IMR-90 (cell line): ENCODE measurements at regions not wholly inside any gene's neighbourhood (a gene's known extent, or its start where the extent isn't known, plus 50 kb on each side); places are given as distances from the start of the nearest gene placed in this dataset.

Experiments used
- ATAC-seq: fragments of 200-7000 bp; cut with Tn5 transposase; 2 replicates; pipeline ENCODE4 v1.9.1; 2020; ENCODE audit warnings: low read depth, mild to moderate bottlenecking, moderate library complexity
- BruUV-seq: library from RNA; stranded (reverse); fragments of 400-500 nt; replicated peaks from 2 replicates; lab custom pipeline; 2021; lab: Mats Ljungman, UMichigan
- CTCF ChIA-PET: fragments of 300-600 bp; formaldehyde crosslinking; extraction: SDS; loops from one replicate; lab custom pipeline; 2021; ENCODE audit warnings: antibody characterized with exemption; lab: Yijun Ruan, JAX
- POLR2A ChIA-PET: fragments of 300-600 bp; sonication (Branson Sonifier 250); formaldehyde crosslinking; loops from one replicate; lab custom pipeline; 2022; ENCODE audit warnings: antibody characterized with exemption; ENCODE audit not compliant: unreplicated experiment; lab: Charles Lee
- DNase-seq: peaks from one replicate; pipeline ENCODE4 v3.0.0; 2013
- H2AFZ ChIP-seq: replicated peaks from 2 replicates; pipeline ENCODE3; 2013; ENCODE audit warnings: low read length, mild to moderate bottlenecking; ENCODE audit not compliant: poor library complexity
- H2AK5ac ChIP-seq: 2 replicates; pipeline ENCODE4 v1.6.1; 2013; ENCODE audit warnings: low read depth, low read length, inconsistent platforms
- H2AK9ac ChIP-seq: replicated peaks from 2 replicates; pipeline ENCODE3; 2013; ENCODE audit warnings: mild to moderate bottlenecking, low read depth, low read length, moderate library complexity; ENCODE audit not compliant: poor library complexity
- H2BK120ac ChIP-seq: 2 replicates; pipeline ENCODE4 v1.6.1; 2013; ENCODE audit warnings: low read depth, low read length, inconsistent platforms
- H2BK15ac ChIP-seq: 3 replicates; pipeline ENCODE4 v1.6.1; 2013; ENCODE audit warnings: low read depth, low read length, inconsistent platforms
- H2BK20ac ChIP-seq: 2 replicates; pipeline ENCODE4 v1.6.1; 2013; ENCODE audit warnings: low read depth, mild to moderate bottlenecking, inconsistent platforms, low read length, moderate library complexity
- H2BK5ac ChIP-seq: 2 replicates; pipeline ENCODE4 v1.6.1; 2013; ENCODE audit warnings: mild to moderate bottlenecking, low read depth, low read length, inconsistent platforms; ENCODE audit not compliant: poor library complexity, severe bottlenecking
- H3K14ac ChIP-seq: replicated peaks from 2 replicates; pipeline ENCODE4 v1.6.1; 2013; ENCODE audit warnings: low read depth, low read length, inconsistent platforms
- H3K18ac ChIP-seq: 2 replicates; pipeline ENCODE4 v1.6.1; 2013; ENCODE audit warnings: low read depth, low read length, control low read depth
- H3K23ac ChIP-seq: 2 replicates; pipeline ENCODE4 v1.6.1; 2013; ENCODE audit warnings: low read depth, low read length, inconsistent platforms
- H3K27ac ChIP-seq: 2 replicates; pipeline ENCODE4 v1.5.1; 2013; ENCODE audit warnings: mild to moderate bottlenecking, control low read depth, low read length; ENCODE audit not compliant: insufficient read depth
- H3K27me3 ChIP-seq: 2 replicates; pipeline ENCODE4 v1.6.1; 2013; ENCODE audit warnings: low read length; ENCODE audit not compliant: control insufficient read depth, insufficient read depth
- H3K36me3 ChIP-seq: 2 replicates; pipeline ENCODE4 v1.6.1; 2013; ENCODE audit warnings: low read length, mixed read lengths; ENCODE audit not compliant: control insufficient read depth, insufficient read depth
- H3K4ac ChIP-seq: 2 replicates; pipeline ENCODE4 v1.6.1; 2013; ENCODE audit warnings: low read depth, low read length, inconsistent platforms
- H3K4me1 ChIP-seq: 2 replicates; pipeline ENCODE4 v1.6.1; 2013; ENCODE audit warnings: low read length, mixed read lengths; ENCODE audit not compliant: control insufficient read depth, insufficient read depth
- H3K4me2 ChIP-seq: 2 replicates; pipeline ENCODE4 v1.6.1; 2013; ENCODE audit warnings: low read depth, mild to moderate bottlenecking, control low read depth, low read length, moderate library complexity
- H3K4me3 ChIP-seq: 2 replicates; pipeline ENCODE4 v1.5.1; 2013; ENCODE audit warnings: low read depth, mild to moderate bottlenecking, control low read depth, low read length, moderate library complexity; ENCODE audit not compliant: insufficient read depth
- H3K56ac ChIP-seq: 2 replicates; pipeline ENCODE4 v1.6.1; 2013; ENCODE audit warnings: low read length, inconsistent platforms; ENCODE audit not compliant: insufficient read depth; ENCODE audit errors: extremely low read depth
- H3K79me1 ChIP-seq, 2 experiments: 2 replicates each; pipeline ENCODE4 v1.6.1; 2013; ENCODE audit warnings: low read length in 2 of 2, inconsistent platforms in 1 of 2, low read depth in 1 of 2
- H3K9ac ChIP-seq: 2 replicates; pipeline ENCODE4 v1.6.1; 2013; ENCODE audit warnings: low read depth, low read length, control low read depth
- H3K9me1 ChIP-seq: 2 replicates; pipeline ENCODE4 v1.6.1; 2013; ENCODE audit warnings: low read length, inconsistent platforms; ENCODE audit not compliant: insufficient read depth
- H3K9me3 ChIP-seq: 2 replicates; pipeline ENCODE4 v1.6.1; 2013; ENCODE audit warnings: low read length; ENCODE audit not compliant: control insufficient read depth, insufficient read depth
- H4K20me1 ChIP-seq: 2 replicates; pipeline ENCODE4 v1.6.1; 2013; ENCODE audit warnings: low read length, inconsistent platforms; ENCODE audit not compliant: insufficient read depth
- H4K5ac ChIP-seq: 2 replicates; pipeline ENCODE4 v1.6.1; 2013; ENCODE audit warnings: mild to moderate bottlenecking, low read depth, low read length, control low read depth
- H4K8ac ChIP-seq, 2 experiments: 2 replicates each; pipeline ENCODE4 v1.6.1; 2013; ENCODE audit warnings: low read depth in 2 of 2, low read length in 2 of 2, control low read depth in 1 of 2, inconsistent platforms in 1 of 2
- H4K91ac ChIP-seq: 2 replicates; pipeline ENCODE4 v1.6.1; 2013; ENCODE audit warnings: low read depth, low read length, inconsistent platforms; ENCODE audit not compliant: insufficient read depth
- CEBPB ChIP-seq: IDR thresholded peaks from 2 replicates; pipeline ENCODE4 v1.6.1; 2012; ENCODE audit warnings: low read depth, low read length, improper control_type of control experiment
- FOS ChIP-seq: fragments of 150-350 bp; IDR thresholded peaks from 2 replicates; pipeline ENCODE4 v1.6.1; 2016; ENCODE audit warnings: low read depth, low read length
- MXI1 ChIP-seq: IDR thresholded peaks from 2 replicates; pipeline ENCODE4 v1.6.1; 2012; ENCODE audit warnings: low read depth, mild to moderate bottlenecking, low read length, moderate library complexity, borderline replicate concordance
- POLR2A ChIP-seq: IDR thresholded peaks from 2 replicates; pipeline ENCODE4 v1.6.1; 2012; ENCODE audit warnings: mild to moderate bottlenecking, low read depth, low read length
- RCOR1 ChIP-seq: IDR thresholded peaks from 2 replicates; pipeline ENCODE4 v1.6.1; 2012; ENCODE audit warnings: mild to moderate bottlenecking, low read length, improper control_type of control experiment; ENCODE audit not compliant: insufficient replicate concordance
- RFX5 ChIP-seq: IDR thresholded peaks from 2 replicates; pipeline ENCODE4 v1.8.0; 2012; ENCODE audit warnings: low read depth, mild to moderate bottlenecking, low read length, moderate library complexity
- SMC3 ChIP-seq: fragments of 150-350 bp; IDR thresholded peaks from 2 replicates; pipeline ENCODE4 v1.6.1; 2016; ENCODE audit warnings: low read depth, mild to moderate bottlenecking, antibody characterized with exemption, low read length, moderate library complexity
- USF2 ChIP-seq: fragments of 150-350 bp; IDR thresholded peaks from 2 replicates; pipeline ENCODE4 v1.6.1; 2017; ENCODE audit warnings: mild to moderate bottlenecking, antibody characterized with exemption, low read length, low read depth
- WGBS, 2 experiments: methylation state at CpG; one replicate each; pipeline versions ENCODE4 v1.1.5 to v1.1.7; 2013; ENCODE audit warnings: missing lambda C conversion rate in 2 of 2; ENCODE audit not compliant: insufficient read length in 1 of 2; ENCODE audit errors: extremely low coverage in 2 of 2; 5-methylcytosine and 5-hydroxymethylcytosine counted together
- dilution Hi-C: fragments of 300-500 bp; cut with HindIII; formaldehyde crosslinking; loops from one replicate; pipeline ENCODE4 v1.14.3; 2018; ENCODE audit warnings: low sequenced_read_pairs; ENCODE audit not compliant: unreplicated experiment
- in situ Hi-C: fragments of 300-500 bp; cut with MboI; formaldehyde crosslinking; loops from 3 replicates; pipeline ENCODE4 v1.14.3; 2019; ENCODE audit warnings: low sequenced_read_pairs, inconsistent platforms, mixed read lengths
- intact Hi-C: fragments of 100-400 bp; cut with micrococcal nuclease; formaldehyde crosslinking; loops from 2 replicates; pipeline ENCODE4 v1.10.0; 2022
- TF ChIP-seq, protein P1 (sequence below): conservative IDR thresholded peaks from 2 replicates; pipeline ENCODE4 v1.5.1; 2012; ENCODE audit warnings: mild to moderate bottlenecking, low read depth, low read length, improper control_type of control experiment

GRCh38 chr9:13022756-13023155 lies 247.9 kb downstream of the LURAP1L start:
- in situ Hi-C loops, result no loop called here
- dilution Hi-C loops, result no loop called here

More at GRCh38 chr9:13022756-13023155, 247.9 kb downstream of the LURAP1L start:
- Histone ChIP-seq H4K5ac (no peak overlapping the region), H3K14ac (no peak overlapping the region), H2BK120ac (no peak overlapping the region), H3K4ac (no peak overlapping the region), H3K27me3 (peaks cover 2% of the 10 kb centered on the region; the same call in 1 of the 2 replicates), H4K20me1 (no peaks in the 10 kb centered on the region), H3K4me3 (no peak overlapping the region), H3K9me3 (no peaks in the 10 kb centered on the region), H3K36me3 (no peaks in the 10 kb centered on the region), H2BK15ac (no peak overlapping the region), H2AK9ac (no peak overlapping the region), H3K9ac (no peak overlapping the region), H4K91ac (no peak overlapping the region), H3K4me2 (no peak overlapping the region), H4K8ac (no peak overlapping the region), H2BK20ac (no peak overlapping the region), H3K27ac (no peak overlapping the region), H3K23ac (no peak overlapping the region), H3K56ac (no peak overlapping the region), H3K18ac (no peak overlapping the region), H3K4me1 (no peaks in the 10 kb centered on the region), H2AK5ac (no peak overlapping the region), H3K79me1 (no peaks in the 10 kb centered on the region), H3K9me1 (no peaks in the 10 kb centered on the region), H2AFZ (no peak overlapping the region), H2BK5ac (no peak overlapping the region)
- POLR2A ChIA-PET, result no interaction called here
- 100% methylated on average over 1 of the region's 1 CpG; no CpG with 5 or more reads in 1 of the 2 experiments for WGBS, 2 experiments
- TF ChIP-seq SMC3, result no peak
- TF ChIP-seq FOS, result no peak
- TF ChIP-seq CEBPB, result no peak
- TF ChIP-seq USF2, result no peak
- no peak for TF ChIP-seq RFX5
- TF ChIP-seq POLR2A, result no peak
- no peak for TF ChIP-seq MXI1
- TF ChIP-seq, protein P1, sequence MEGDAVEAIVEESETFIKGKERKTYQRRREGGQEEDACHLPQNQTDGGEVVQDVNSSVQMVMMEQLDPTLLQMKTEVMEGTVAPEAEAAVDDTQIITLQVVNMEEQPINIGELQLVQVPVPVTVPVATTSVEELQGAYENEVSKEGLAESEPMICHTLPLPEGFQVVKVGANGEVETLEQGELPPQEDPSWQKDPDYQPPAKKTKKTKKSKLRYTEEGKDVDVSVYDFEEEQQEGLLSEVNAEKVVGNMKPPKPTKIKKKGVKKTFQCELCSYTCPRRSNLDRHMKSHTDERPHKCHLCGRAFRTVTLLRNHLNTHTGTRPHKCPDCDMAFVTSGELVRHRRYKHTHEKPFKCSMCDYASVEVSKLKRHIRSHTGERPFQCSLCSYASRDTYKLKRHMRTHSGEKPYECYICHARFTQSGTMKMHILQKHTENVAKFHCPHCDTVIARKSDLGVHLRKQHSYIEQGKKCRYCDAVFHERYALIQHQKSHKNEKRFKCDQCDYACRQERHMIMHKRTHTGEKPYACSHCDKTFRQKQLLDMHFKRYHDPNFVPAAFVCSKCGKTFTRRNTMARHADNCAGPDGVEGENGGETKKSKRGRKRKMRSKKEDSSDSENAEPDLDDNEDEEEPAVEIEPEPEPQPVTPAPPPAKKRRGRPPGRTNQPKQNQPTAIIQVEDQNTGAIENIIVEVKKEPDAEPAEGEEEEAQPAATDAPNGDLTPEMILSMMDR, result no peak
- TF ChIP-seq RCOR1, result no peak
- DNase-seq, result no peak
- intact Hi-C loops, result no loop called here
- no peak for ATAC-seq
- BruUV-seq, result no TSS peak
- CTCF ChIA-PET, result no interaction called here
